ENCODE measurements at regions not wholly inside any gene's neighbourhood (a gene's known extent, or its start where the extent isn't known, plus 50 kb on each side); places are given as distances from the start of the nearest gene placed in this dataset.

DNA sequence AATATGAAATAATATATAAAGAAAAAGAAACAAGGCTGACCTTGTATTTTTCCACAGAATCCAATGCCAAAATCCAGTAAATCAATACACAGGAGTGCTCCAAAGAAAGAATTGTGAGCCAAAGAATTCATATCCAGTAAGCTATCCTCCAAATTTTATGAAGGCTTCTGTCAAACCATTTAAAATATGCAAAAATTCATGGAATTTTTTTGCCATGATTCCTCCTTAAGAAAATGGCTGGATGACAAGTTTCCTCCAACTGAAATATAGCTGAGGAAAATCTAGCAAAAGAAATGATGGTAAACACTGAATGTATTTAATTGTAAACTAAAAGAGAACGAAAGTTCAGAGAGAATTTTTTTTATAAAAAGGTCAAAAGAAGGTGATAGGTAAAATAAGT lies 290.3 kb downstream of the UBE3D start:
- TF ChIP-seq CTCF (optimal IDR thresholded peaks at IDR 0.05 in 1 of 3, IDR thresholded peaks at IDR 0.05 in 1 of 3, conservative IDR thresholded peaks at IDR 0.05 in 1 of 3; ENCODE audit: extremely low read depth in 1 of 3, insufficient read depth in 2 of 3, low read length in 3 of 3): no peak
- TF ChIP-seq EZH2 (IDR thresholded peaks at IDR 0.05; ENCODE audit: low read length): no peak

All from keratinocyte (primary cell).